ENCODE measurements at regions not wholly inside any gene's neighbourhood (a gene's known extent, or its start where the extent isn't known, plus 50 kb on each side); places are given as distances from the start of the nearest gene placed in this dataset.
A peak's percentile ranks its signal among the peaks of the same experiment; 100 is the strongest.

DNA sequence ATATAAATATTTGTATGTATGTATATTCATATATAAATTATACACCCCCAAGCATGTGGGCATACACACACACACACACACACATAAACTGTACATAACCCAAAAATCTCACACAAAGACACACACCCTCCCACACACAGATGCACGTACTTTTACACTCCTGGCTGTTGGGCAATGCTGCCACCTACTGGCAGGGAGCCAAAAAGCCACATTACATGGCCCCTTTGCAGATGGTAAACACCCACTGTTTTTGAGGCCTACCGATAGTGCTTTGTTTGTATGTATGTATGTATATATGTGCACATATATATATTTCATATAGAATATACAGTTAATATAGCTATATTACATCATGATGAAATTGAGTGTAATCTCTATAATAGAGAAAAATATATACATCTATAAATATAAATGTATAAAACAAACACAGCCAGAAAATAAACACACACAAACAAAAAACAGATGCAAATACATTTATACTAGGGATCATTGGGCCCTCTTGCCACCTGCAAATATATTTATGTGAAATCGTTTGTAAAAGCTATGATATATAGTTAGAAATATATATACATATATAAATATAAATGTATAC, 120.1 kb upstream of the ACBD5 start:
- TF ChIP-seq FOXP2 (optimal IDR thresholded peaks at IDR 0.05; ENCODE audit: borderline replicate concordance, extremely low read depth, extremely low read length, insufficient read depth) (peak; percentile 21), SIN3A (IDR thresholded peaks at IDR 0.05; ENCODE audit: borderline replicate concordance, insufficient read depth, low read length) (no peak), POLR2AphosphoS5 (IDR thresholded peaks at IDR 0.05; ENCODE audit: low read depth, low read length) (no peak), TAF1 (IDR thresholded peaks at IDR 0.05; ENCODE audit: borderline replicate concordance, insufficient read depth, low read length) (no peak)
- TF ChIP-seq, protein P1, sequence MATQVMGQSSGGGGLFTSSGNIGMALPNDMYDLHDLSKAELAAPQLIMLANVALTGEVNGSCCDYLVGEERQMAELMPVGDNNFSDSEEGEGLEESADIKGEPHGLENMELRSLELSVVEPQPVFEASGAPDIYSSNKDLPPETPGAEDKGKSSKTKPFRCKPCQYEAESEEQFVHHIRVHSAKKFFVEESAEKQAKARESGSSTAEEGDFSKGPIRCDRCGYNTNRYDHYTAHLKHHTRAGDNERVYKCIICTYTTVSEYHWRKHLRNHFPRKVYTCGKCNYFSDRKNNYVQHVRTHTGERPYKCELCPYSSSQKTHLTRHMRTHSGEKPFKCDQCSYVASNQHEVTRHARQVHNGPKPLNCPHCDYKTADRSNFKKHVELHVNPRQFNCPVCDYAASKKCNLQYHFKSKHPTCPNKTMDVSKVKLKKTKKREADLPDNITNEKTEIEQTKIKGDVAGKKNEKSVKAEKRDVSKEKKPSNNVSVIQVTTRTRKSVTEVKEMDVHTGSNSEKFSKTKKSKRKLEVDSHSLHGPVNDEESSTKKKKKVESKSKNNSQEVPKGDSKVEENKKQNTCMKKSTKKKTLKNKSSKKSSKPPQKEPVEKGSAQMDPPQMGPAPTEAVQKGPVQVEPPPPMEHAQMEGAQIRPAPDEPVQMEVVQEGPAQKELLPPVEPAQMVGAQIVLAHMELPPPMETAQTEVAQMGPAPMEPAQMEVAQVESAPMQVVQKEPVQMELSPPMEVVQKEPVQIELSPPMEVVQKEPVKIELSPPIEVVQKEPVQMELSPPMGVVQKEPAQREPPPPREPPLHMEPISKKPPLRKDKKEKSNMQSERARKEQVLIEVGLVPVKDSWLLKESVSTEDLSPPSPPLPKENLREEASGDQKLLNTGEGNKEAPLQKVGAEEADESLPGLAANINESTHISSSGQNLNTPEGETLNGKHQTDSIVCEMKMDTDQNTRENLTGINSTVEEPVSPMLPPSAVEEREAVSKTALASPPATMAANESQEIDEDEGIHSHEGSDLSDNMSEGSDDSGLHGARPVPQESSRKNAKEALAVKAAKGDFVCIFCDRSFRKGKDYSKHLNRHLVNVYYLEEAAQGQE (IDR thresholded peaks at IDR 0.05; ENCODE audit: insufficient read depth in 1 of 2, low read depth in 2 of 2, low read length in 2 of 2) = no peak

DNA sequence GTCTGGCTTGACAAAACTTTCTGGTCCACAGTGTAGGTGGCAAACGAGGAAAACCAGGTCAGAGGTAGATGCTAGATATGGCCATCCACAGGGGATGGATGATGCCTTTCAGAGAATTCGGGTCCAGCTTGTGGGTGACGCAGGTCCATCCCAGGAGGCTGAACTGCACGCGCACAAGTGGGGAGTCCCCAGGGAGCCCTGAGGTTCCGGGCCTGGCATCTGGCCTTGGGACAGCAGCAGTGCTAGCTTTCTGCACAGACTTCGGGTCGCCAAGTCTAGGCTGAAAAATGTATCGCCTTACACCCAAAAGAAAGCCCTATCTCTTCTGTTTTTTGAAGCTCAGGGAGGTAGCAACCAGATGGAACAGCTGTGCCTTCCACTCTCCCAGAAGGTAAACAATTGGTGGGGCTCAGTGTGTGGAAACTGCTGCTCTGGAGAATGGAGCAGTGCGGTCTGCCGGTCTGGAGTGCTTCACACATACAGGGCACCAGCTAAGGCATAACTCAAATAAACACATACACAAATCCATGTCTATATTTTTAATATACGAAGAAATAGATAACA, 119.3 kb upstream of the ACBD5 start:
- no peak for TF ChIP-seq POLR2AphosphoS5 (IDR thresholded peaks at IDR 0.05; ENCODE audit: low read depth, low read length)
- no peak for TF ChIP-seq FOXP2 (optimal IDR thresholded peaks at IDR 0.05; ENCODE audit: borderline replicate concordance, extremely low read depth, extremely low read length, insufficient read depth)
- TF ChIP-seq, protein P1 (IDR thresholded peaks at IDR 0.05; ENCODE audit: insufficient read depth in 1 of 2, low read depth in 2 of 2, low read length in 2 of 2) = no peak
- no peak for TF ChIP-seq TAF1 (IDR thresholded peaks at IDR 0.05; ENCODE audit: borderline replicate concordance, insufficient read depth, low read length)
- no peak for TF ChIP-seq SIN3A (IDR thresholded peaks at IDR 0.05; ENCODE audit: borderline replicate concordance, insufficient read depth, low read length)

DNA sequence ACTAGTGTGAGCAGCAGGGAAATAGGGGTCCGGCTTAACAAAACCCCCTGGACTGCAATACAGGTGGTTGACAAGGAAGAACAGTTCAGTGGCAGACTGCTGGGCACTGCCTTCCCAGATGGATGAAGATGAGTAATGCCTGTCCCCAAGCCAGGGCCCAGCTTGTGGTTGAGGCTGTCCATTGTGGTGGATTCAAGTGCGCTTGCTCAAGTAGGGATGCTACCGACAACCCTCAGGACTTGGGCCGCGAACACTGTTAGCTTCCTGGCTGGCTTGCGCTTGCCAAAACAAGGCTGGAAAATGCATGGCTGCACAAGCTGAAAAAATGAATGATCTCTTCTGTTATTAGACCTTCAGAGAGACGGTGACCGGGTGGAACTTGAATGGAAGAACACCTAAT, 116.1 kb upstream of the ACBD5 start:
- TF ChIP-seq FOXP2 (optimal IDR thresholded peaks at IDR 0.05; ENCODE audit: borderline replicate concordance, extremely low read depth, extremely low read length, insufficient read depth) (no peak), SIN3A (IDR thresholded peaks at IDR 0.05; ENCODE audit: borderline replicate concordance, insufficient read depth, low read length) (no peak), TAF1 (IDR thresholded peaks at IDR 0.05; ENCODE audit: borderline replicate concordance, insufficient read depth, low read length) (no peak), POLR2AphosphoS5 (IDR thresholded peaks at IDR 0.05; ENCODE audit: low read depth, low read length) (no peak)
- TF ChIP-seq, protein P1 (IDR thresholded peaks at IDR 0.05; ENCODE audit: insufficient read depth in 1 of 2, low read depth in 2 of 2, low read length in 2 of 2) = no peak

DNA sequence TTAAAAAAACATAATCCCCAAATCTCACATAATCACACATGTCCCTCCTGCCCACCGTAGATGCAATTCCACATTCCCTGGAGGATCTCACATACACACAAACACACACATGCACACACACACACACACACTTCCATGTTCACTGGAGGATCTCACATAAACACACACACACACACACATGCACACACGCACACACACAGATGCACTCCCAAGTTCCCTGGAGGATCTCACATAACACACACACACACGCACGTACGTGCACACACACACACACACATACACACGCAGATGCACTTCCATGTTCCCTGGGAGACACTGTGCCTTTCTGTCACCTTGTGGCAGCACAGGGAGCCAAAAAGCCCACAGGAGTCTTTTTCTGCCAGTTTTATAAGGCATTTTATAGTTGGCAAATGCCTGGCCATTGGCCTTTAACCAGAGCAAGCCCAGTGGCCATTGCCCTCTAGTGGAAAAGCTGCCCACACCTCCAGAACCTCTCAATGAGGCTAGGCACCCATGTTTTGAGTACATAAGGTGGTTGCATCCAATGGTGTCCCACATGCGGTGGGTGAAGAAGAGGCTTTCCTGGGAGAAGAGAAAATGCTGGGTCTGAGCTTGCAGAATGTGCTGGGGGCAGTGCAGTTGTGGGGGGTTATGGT, 115.4 kb upstream of the ACBD5 start:
- TF ChIP-seq SIN3A (IDR thresholded peaks at IDR 0.05; ENCODE audit: borderline replicate concordance, insufficient read depth, low read length) (no peak), POLR2AphosphoS5 (IDR thresholded peaks at IDR 0.05; ENCODE audit: low read depth, low read length) (no peak), FOXP2 (optimal IDR thresholded peaks at IDR 0.05; ENCODE audit: borderline replicate concordance, extremely low read depth, extremely low read length, insufficient read depth) (no peak), TAF1 (IDR thresholded peaks at IDR 0.05; ENCODE audit: borderline replicate concordance, insufficient read depth, low read length) (no peak)
- TF ChIP-seq, protein P1 (IDR thresholded peaks at IDR 0.05; ENCODE audit: insufficient read depth in 1 of 2, low read depth in 2 of 2, low read length in 2 of 2) = no peak
